ENCODE measurements at regions not wholly inside any gene's neighbourhood (a gene's known extent, or its start where the extent isn't known, plus 50 kb on each side); places are given as distances from the start of the nearest gene placed in this dataset.

- ChIA-PET POLR2A (no interaction called here), CTCF (interaction anchor here (0.8 kb wide), 1 partner anchor 186 kb away, joined by 3 read pairs; no protein-coding TSS in a partner anchor)
- no peak overlapping the region for H3K4me3 ChIP-seq (ENCODE audit: low read depth, low read length)
- H3K9me3 ChIP-seq (ENCODE audit: control insufficient read depth, insufficient read depth, low read depth, low read length) = no peaks in the 10 kb centered on the region
- no peaks in the 10 kb centered on the region for H3K36me3 ChIP-seq (ENCODE audit: control insufficient read depth in 2 of 2, insufficient read depth in 1 of 2, low read length in 2 of 2)
- no peak overlapping the region for H3K27ac ChIP-seq (ENCODE audit: extremely low read depth, low read depth, low read length)
- TF ChIP-seq ZNF174 (tag by site-specific recombination; IDR thresholded peaks at IDR 0.05) (no peak), ZNF677 (tag by site-specific recombination; IDR thresholded peaks at IDR 0.05) (no peak), ZNF76 (tag by site-specific recombination; IDR thresholded peaks at IDR 0.05; ENCODE audit: borderline replicate concordance, low read depth) (no peak), WT1 (tag by site-specific recombination; IDR thresholded peaks at IDR 0.05) (no peak), ZIC2 (tag by site-specific recombination; IDR thresholded peaks at IDR 0.05) (no peak), OVOL3 (tag by site-specific recombination; IDR thresholded peaks at IDR 0.05) (no peak), KLF1 (tag by site-specific recombination; IDR thresholded peaks at IDR 0.05) (no peak), ZSCAN5A (tag by site-specific recombination; IDR thresholded peaks at IDR 0.05) (no peak), ZNF544 (tag by site-specific recombination; IDR thresholded peaks at IDR 0.05) (no peak)
- TF ChIP-seq, protein P1, sequence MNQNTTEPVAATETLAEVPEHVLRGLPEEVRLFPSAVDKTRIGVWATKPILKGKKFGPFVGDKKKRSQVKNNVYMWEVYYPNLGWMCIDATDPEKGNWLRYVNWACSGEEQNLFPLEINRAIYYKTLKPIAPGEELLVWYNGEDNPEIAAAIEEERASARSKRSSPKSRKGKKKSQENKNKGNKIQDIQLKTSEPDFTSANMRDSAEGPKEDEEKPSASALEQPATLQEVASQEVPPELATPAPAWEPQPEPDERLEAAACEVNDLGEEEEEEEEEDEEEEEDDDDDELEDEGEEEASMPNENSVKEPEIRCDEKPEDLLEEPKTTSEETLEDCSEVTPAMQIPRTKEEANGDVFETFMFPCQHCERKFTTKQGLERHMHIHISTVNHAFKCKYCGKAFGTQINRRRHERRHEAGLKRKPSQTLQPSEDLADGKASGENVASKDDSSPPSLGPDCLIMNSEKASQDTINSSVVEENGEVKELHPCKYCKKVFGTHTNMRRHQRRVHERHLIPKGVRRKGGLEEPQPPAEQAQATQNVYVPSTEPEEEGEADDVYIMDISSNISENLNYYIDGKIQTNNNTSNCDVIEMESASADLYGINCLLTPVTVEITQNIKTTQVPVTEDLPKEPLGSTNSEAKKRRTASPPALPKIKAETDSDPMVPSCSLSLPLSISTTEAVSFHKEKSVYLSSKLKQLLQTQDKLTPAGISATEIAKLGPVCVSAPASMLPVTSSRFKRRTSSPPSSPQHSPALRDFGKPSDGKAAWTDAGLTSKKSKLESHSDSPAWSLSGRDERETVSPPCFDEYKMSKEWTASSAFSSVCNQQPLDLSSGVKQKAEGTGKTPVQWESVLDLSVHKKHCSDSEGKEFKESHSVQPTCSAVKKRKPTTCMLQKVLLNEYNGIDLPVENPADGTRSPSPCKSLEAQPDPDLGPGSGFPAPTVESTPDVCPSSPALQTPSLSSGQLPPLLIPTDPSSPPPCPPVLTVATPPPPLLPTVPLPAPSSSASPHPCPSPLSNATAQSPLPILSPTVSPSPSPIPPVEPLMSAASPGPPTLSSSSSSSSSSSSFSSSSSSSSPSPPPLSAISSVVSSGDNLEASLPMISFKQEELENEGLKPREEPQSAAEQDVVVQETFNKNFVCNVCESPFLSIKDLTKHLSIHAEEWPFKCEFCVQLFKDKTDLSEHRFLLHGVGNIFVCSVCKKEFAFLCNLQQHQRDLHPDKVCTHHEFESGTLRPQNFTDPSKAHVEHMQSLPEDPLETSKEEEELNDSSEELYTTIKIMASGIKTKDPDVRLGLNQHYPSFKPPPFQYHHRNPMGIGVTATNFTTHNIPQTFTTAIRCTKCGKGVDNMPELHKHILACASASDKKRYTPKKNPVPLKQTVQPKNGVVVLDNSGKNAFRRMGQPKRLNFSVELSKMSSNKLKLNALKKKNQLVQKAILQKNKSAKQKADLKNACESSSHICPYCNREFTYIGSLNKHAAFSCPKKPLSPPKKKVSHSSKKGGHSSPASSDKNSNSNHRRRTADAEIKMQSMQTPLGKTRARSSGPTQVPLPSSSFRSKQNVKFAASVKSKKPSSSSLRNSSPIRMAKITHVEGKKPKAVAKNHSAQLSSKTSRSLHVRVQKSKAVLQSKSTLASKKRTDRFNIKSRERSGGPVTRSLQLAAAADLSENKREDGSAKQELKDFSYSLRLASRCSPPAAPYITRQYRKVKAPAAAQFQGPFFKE (tag by site-specific recombination; IDR thresholded peaks at IDR 0.05; ENCODE audit: borderline replicate concordance) = no peak
- H3K4me1 ChIP-seq (ENCODE audit: control insufficient read depth, insufficient read depth, low read length) = no peaks in the 10 kb centered on the region
These were observed 368.0 kb downstream of the C12orf50 start for GRCh38 chr12:87660987-87661774.

DNA sequence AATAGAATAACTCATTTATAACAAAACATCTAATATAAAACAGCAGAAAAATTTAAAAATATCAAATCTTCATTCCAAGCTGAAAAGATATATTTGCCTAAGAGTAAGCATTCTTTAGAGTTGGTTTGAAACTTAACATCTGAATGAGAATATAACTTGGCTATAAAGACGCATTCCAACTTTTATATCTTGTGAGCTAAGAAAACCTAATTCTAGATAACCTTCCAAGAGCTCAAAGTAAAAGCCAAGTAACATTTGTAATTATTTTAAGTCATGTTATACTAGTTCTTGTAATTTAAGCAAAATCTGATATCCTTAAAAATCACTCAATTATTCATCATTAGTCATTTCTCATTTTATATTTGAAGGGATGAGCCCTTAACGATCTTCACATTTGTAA is 368.9 kb downstream of the C12orf50 start:
- POLR2A ChIA-PET = no interaction called here
- Histone ChIP-seq H3K4me1 (ENCODE audit: control insufficient read depth, insufficient read depth, low read length) (no peaks in the 10 kb centered on the region), H3K4me3 (ENCODE audit: low read depth, low read length) (no peak overlapping the region), H3K36me3 (ENCODE audit: control insufficient read depth in 2 of 2, insufficient read depth in 1 of 2, low read length in 2 of 2) (no peaks in the 10 kb centered on the region), H3K9me3 (ENCODE audit: control insufficient read depth, insufficient read depth, low read depth, low read length) (no peaks in the 10 kb centered on the region), H3K27ac (ENCODE audit: extremely low read depth, low read depth, low read length) (no peak overlapping the region)
- CTCF ChIA-PET = interaction anchor here (0.8 kb wide), 1 partner anchor 187 kb away, joined by 3 read pairs; no protein-coding TSS in a partner anchor
- no peak for TF ChIP-seq ZBTB48 (tag by site-specific recombination; IDR thresholded peaks at IDR 0.05)
- TF ChIP-seq, protein P2, sequence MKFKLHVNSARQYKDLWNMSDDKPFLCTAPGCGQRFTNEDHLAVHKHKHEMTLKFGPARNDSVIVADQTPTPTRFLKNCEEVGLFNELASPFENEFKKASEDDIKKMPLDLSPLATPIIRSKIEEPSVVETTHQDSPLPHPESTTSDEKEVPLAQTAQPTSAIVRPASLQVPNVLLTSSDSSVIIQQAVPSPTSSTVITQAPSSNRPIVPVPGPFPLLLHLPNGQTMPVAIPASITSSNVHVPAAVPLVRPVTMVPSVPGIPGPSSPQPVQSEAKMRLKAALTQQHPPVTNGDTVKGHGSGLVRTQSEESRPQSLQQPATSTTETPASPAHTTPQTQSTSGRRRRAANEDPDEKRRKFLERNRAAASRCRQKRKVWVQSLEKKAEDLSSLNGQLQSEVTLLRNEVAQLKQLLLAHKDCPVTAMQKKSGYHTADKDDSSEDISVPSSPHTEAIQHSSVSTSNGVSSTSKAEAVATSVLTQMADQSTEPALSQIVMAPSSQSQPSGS (tag by site-specific recombination; IDR thresholded peaks at IDR 0.05; ENCODE audit: low read depth) = no peak
- TF ChIP-seq YY1 (tag by site-specific recombination; IDR thresholded peaks at IDR 0.05) = no peak
- TF ChIP-seq, protein P3, sequence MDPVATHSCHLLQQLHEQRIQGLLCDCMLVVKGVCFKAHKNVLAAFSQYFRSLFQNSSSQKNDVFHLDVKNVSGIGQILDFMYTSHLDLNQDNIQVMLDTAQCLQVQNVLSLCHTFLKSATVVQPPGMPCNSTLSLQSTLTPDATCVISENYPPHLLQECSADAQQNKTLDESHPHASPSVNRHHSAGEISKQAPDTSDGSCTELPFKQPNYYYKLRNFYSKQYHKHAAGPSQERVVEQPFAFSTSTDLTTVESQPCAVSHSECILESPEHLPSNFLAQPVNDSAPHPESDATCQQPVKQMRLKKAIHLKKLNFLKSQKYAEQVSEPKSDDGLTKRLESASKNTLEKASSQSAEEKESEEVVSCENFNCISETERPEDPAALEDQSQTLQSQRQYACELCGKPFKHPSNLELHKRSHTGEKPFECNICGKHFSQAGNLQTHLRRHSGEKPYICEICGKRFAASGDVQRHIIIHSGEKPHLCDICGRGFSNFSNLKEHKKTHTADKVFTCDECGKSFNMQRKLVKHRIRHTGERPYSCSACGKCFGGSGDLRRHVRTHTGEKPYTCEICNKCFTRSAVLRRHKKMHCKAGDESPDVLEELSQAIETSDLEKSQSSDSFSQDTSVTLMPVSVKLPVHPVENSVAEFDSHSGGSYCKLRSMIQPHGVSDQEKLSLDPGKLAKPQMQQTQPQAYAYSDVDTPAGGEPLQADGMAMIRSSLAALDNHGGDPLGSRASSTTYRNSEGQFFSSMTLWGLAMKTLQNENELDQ (tag by site-specific recombination; IDR thresholded peaks at IDR 0.05; ENCODE audit: low read depth) = no peak
- TF ChIP-seq GLIS1 (tag by site-specific recombination; IDR thresholded peaks at IDR 0.05) = no peak
- TF ChIP-seq ZFP3 (tag by site-specific recombination; IDR thresholded peaks at IDR 0.05; ENCODE audit: low read depth) = no peak
- TF ChIP-seq ZNF280D (tag by site-specific recombination; IDR thresholded peaks at IDR 0.05) = no peak
- no peak for TF ChIP-seq ZNF394 (tag by site-specific recombination; IDR thresholded peaks at IDR 0.05; ENCODE audit: borderline replicate concordance)
- no peak for TF ChIP-seq ZNF10 (tag by site-specific recombination; IDR thresholded peaks at IDR 0.05)
